ENCODE measurements at regions not wholly inside any gene's neighbourhood (a gene's known extent, or its start where the extent isn't known, plus 50 kb on each side); places are given as distances from the start of the nearest gene placed in this dataset.

DNA sequence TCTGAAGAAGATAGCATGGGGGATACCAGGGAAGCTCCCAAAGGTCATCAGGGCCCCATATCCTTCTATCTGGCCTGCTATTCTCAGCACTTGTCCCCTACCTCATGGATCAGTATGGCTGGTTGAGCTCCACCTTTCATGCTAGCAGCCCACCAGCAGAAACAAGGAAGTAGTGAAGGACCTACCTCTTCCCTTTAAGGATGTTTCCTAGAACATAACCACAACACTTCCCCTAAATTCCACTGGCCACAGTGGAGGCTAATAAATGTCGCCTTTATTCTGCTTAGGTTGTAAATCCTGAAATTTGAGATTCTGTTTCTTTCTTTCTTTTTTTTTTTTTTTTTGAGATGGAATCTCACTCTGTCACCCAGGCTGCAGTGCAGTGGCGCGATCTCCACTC lies 128.6 kb upstream of the PARP11 start:
- intact Hi-C loops (cut with micrococcal nuclease; ENCODE audit: unreplicated experiment) (no loop called here), in situ Hi-C loops (cut with HindIII; ENCODE audit: extremely low pct_ligation_motif_present, low pct_unique_long_range_greater_than_20kb) (no loop called here)
- H3K27me3 ChIP-seq (ENCODE audit: control insufficient read depth in 1 of 2, insufficient read depth in 2 of 2, low read length in 2 of 2), result no peaks in the 10 kb centered on the region
- no peak for DNase-seq (ENCODE audit: low spot score)
- no TSS peak for BruUV-seq (replicated peaks)
- H2AFZ ChIP-seq (ENCODE audit: low read length), result no peak overlapping the region
- no peak for FAIRE-seq
- no peak overlapping the region for H3K4me3 ChIP-seq (replicated peaks in 1 of 3; ENCODE audit: insufficient read depth in 1 of 3, low read depth in 2 of 3, low read length in 3 of 3)
- ChIA-PET CTCF (ENCODE audit: low intra/inter-chr PET ratio, low total read pairs) (no interaction called here), POLR2A (interaction anchor here (6.7 kb wide), 1 partner anchor 11 kb away, joined by 135 read pairs; no protein-coding TSS in a partner anchor)
- no peaks in the 10 kb centered on the region for H3K79me2 ChIP-seq (ENCODE audit: insufficient read depth, low read length)
- no peak overlapping the region for H3K4me2 ChIP-seq (ENCODE audit: low read depth, low read length)
- no peak for ATAC-seq
- H4K20me1 ChIP-seq (ENCODE audit: insufficient read depth, low read length), result no peaks in the 10 kb centered on the region
- H3K36me3 ChIP-seq (replicated peaks in 1 of 2; ENCODE audit: control insufficient read depth in 1 of 2, insufficient read depth in 2 of 2, low read length in 2 of 2), result no peaks in the 10 kb centered on the region
- no peak overlapping the region for H3K9ac ChIP-seq (ENCODE audit: insufficient read depth, low read depth, low read length)
- H3K4me1 ChIP-seq (ENCODE audit: insufficient read depth, low read length), result peaks cover 58% of the 10 kb centered on the region
- no peaks in the 10 kb centered on the region for H3K9me3 ChIP-seq (ENCODE audit: low read length)
- WGBS (ENCODE audit: low lambda C conversion rate), result 90% methylated on average over 3 of the region's 3 CpGs
- no peak overlapping the region for H3K27ac ChIP-seq (ENCODE audit: extremely low read length, insufficient read depth, low read length)
- TF ChIP-seq LCORL (IDR thresholded peaks at IDR 0.05) (no peak), LCORL (CRISPR knock-in tag; IDR thresholded peaks at IDR 0.05) (no peak), NAIF1 (CRISPR knock-in tag; IDR thresholded peaks at IDR 0.05; ENCODE audit: borderline replicate concordance) (no peak), ZNF24 (IDR thresholded peaks at IDR 0.05) (no peak), RORA (CRISPR knock-in tag; IDR thresholded peaks at IDR 0.05) (no peak), THRA (CRISPR knock-in tag; IDR thresholded peaks at IDR 0.05; ENCODE audit: borderline replicate concordance) (no peak), RFX3 (CRISPR knock-in tag; IDR thresholded peaks at IDR 0.05) (no peak), ZNF318 (CRISPR knock-in tag; IDR thresholded peaks at IDR 0.05) (no peak), PCBP2 (optimal IDR thresholded peaks at IDR 0.05; ENCODE audit: low read depth, low read length, poor library complexity, severe bottlenecking) (no peak)
- TF ChIP-seq, protein P1, sequence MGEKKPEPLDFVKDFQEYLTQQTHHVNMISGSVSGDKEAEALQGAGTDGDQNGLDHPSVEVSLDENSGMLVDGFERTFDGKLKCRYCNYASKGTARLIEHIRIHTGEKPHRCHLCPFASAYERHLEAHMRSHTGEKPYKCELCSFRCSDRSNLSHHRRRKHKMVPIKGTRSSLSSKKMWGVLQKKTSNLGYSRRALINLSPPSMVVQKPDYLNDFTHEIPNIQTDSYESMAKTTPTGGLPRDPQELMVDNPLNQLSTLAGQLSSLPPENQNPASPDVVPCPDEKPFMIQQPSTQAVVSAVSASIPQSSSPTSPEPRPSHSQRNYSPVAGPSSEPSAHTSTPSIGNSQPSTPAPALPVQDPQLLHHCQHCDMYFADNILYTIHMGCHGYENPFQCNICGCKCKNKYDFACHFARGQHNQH (CRISPR knock-in tag; IDR thresholded peaks at IDR 0.05), result no peak
- TF ChIP-seq, protein P2, sequence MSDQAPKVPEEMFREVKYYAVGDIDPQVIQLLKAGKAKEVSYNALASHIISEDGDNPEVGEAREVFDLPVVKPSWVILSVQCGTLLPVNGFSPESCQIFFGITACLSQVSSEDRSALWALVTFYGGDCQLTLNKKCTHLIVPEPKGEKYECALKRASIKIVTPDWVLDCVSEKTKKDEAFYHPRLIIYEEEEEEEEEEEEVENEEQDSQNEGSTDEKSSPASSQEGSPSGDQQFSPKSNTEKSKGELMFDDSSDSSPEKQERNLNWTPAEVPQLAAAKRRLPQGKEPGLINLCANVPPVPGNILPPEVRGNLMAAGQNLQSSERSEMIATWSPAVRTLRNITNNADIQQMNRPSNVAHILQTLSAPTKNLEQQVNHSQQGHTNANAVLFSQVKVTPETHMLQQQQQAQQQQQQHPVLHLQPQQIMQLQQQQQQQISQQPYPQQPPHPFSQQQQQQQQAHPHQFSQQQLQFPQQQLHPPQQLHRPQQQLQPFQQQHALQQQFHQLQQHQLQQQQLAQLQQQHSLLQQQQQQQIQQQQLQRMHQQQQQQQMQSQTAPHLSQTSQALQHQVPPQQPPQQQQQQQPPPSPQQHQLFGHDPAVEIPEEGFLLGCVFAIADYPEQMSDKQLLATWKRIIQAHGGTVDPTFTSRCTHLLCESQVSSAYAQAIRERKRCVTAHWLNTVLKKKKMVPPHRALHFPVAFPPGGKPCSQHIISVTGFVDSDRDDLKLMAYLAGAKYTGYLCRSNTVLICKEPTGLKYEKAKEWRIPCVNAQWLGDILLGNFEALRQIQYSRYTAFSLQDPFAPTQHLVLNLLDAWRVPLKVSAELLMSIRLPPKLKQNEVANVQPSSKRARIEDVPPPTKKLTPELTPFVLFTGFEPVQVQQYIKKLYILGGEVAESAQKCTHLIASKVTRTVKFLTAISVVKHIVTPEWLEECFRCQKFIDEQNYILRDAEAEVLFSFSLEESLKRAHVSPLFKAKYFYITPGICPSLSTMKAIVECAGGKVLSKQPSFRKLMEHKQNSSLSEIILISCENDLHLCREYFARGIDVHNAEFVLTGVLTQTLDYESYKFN (CRISPR knock-in tag; conservative IDR thresholded peaks at IDR 0.05), result no peak
